ENCODE measurements at regions not wholly inside any gene's neighbourhood (a gene's known extent, or its start where the extent isn't known, plus 50 kb on each side); places are given as distances from the start of the nearest gene placed in this dataset.

GRCh38 chr1:82219841-82220240 lies 419.1 kb downstream of the ADGRL2 start:
- TF ChIP-seq POLR2A (IDR thresholded peaks at IDR 0.05) (no peak), CTCF (IDR thresholded peaks at IDR 0.05) (no peak)

Measured in Peyer's patch (tissue), 4 donors.